ENCODE measurements at regions not wholly inside any gene's neighbourhood (a gene's known extent, or its start where the extent isn't known, plus 50 kb on each side); places are given as distances from the start of the nearest gene placed in this dataset.

DNA sequence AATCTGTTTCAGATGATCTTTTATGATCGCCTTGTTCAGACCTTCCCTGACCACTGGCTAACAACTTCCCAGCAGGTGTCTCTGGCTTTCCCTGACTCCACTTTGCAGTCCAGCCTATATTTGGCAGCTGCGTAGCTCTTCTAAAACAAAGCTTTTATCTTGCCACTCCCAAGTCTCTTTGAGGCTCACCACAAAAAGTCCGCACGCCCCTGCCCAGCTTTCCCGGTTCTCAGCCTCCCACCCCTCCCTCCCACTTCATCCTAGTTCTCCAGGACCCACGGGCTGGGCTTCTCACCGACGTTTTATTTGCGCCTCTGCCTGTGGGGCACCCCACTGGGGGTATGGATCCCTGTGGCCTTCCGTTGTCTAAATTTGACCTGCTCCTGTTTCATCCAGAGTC, 58.9 kb upstream of the USP6NL start:
- peaks cover 35% of the 10 kb centered on the region for H3K79me2 ChIP-seq (ENCODE audit: control insufficient read depth, low read length)
- H3K4me2 ChIP-seq (ENCODE audit: low read length): peak overlapping the region; percentile 94
- H3K9me3 ChIP-seq (ENCODE audit: control insufficient read depth, insufficient read depth, low read length): peaks cover 8% of the 10 kb centered on the region; the same call in 1 of the 2 replicates
- H3K4me3 ChIP-seq (ENCODE audit: low read length): no peak overlapping the region
- H3K27ac ChIP-seq (ENCODE audit: low read depth, low read length): peak overlapping the region; percentile 99
- no peaks in the 10 kb centered on the region for H3K27me3 ChIP-seq (ENCODE audit: control insufficient read depth, low read length)
- H3F3A ChIP-seq (ENCODE audit: control insufficient read depth, insufficient read depth): peaks cover 44% of the 10 kb centered on the region
- peaks cover 98% of the 10 kb centered on the region for H3K4me1 ChIP-seq (ENCODE audit: control insufficient read depth, low read length)
- TF ChIP-seq, protein P1, sequence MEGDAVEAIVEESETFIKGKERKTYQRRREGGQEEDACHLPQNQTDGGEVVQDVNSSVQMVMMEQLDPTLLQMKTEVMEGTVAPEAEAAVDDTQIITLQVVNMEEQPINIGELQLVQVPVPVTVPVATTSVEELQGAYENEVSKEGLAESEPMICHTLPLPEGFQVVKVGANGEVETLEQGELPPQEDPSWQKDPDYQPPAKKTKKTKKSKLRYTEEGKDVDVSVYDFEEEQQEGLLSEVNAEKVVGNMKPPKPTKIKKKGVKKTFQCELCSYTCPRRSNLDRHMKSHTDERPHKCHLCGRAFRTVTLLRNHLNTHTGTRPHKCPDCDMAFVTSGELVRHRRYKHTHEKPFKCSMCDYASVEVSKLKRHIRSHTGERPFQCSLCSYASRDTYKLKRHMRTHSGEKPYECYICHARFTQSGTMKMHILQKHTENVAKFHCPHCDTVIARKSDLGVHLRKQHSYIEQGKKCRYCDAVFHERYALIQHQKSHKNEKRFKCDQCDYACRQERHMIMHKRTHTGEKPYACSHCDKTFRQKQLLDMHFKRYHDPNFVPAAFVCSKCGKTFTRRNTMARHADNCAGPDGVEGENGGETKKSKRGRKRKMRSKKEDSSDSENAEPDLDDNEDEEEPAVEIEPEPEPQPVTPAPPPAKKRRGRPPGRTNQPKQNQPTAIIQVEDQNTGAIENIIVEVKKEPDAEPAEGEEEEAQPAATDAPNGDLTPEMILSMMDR (IDR thresholded peaks at IDR 0.05; ENCODE audit: low read depth, low read length, poor library complexity, severe bottlenecking): no peak
- TF ChIP-seq EZH2phosphoT487 (IDR thresholded peaks at IDR 0.05; ENCODE audit: borderline replicate concordance, low read length): no peak
- no peaks in the 10 kb centered on the region for H4K20me1 ChIP-seq (ENCODE audit: control insufficient read depth, insufficient read depth, low read depth, low read length)
- no peaks in the 10 kb centered on the region for H3K9me2 ChIP-seq (replicated peaks; ENCODE audit: control insufficient read depth, low read length)
- peaks cover 25% of the 10 kb centered on the region for H3K36me3 ChIP-seq (ENCODE audit: control insufficient read depth, low read length)

- Histone ChIP-seq H4K20me1 (ENCODE audit: control insufficient read depth, insufficient read depth, low read depth, low read length) (no peaks in the 10 kb centered on the region), H3K36me3 (ENCODE audit: control insufficient read depth, low read length) (peaks cover 16% of the 10 kb centered on the region), H3K9me2 (replicated peaks; ENCODE audit: control insufficient read depth, low read length) (no peaks in the 10 kb centered on the region), H3K27ac (ENCODE audit: low read depth, low read length) (peak overlapping the region; percentile 99), H3K4me1 (ENCODE audit: control insufficient read depth, low read length) (peaks cover 98% of the 10 kb centered on the region), H3K79me2 (ENCODE audit: control insufficient read depth, low read length) (peaks cover 24% of the 10 kb centered on the region), H3K27me3 (ENCODE audit: control insufficient read depth, low read length) (no peaks in the 10 kb centered on the region), H3F3A (ENCODE audit: control insufficient read depth, insufficient read depth) (peaks cover 39% of the 10 kb centered on the region), H3K4me2 (ENCODE audit: low read length) (peak overlapping the region; percentile 94), H3K9me3 (ENCODE audit: control insufficient read depth, insufficient read depth, low read length) (peaks cover 8% of the 10 kb centered on the region; the same call in 1 of the 2 replicates), H3K4me3 (ENCODE audit: low read length) (peak overlapping the region; percentile 63)
- TF ChIP-seq, protein P1 (IDR thresholded peaks at IDR 0.05; ENCODE audit: low read depth, low read length, poor library complexity, severe bottlenecking): no peak
- TF ChIP-seq EZH2phosphoT487 (IDR thresholded peaks at IDR 0.05; ENCODE audit: borderline replicate concordance, low read length): no peak
Measured at GRCh38 chr10:11668847-11669610, 57.6 kb upstream of the USP6NL start.

DNA sequence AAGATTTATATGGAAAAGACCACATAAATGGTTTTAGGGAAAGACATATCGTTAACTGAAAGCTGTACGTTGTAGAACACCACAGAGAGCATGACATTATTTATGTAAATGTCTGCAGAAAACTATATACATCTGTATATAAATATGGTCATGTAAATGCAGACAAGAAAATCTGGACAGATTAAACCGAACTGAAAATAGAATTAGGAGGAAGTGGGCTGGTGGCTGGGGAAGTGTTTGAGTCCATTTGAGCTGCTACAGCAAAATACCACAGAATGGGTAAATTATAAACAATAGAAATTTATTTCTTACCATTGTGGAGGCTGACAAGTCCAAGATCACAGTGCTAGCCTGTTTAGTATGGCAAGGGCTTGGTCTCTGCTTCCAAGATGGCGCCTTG, 56.3 kb upstream of the USP6NL start:
- TF ChIP-seq, protein P1 (IDR thresholded peaks at IDR 0.05; ENCODE audit: low read depth, low read length, poor library complexity, severe bottlenecking): no peak
- TF ChIP-seq EZH2phosphoT487 (IDR thresholded peaks at IDR 0.05; ENCODE audit: borderline replicate concordance, low read length): no peak
- H3K4me2 ChIP-seq (ENCODE audit: low read length): peak overlapping the region; percentile 94
- peaks cover 38% of the 10 kb centered on the region for H3F3A ChIP-seq (ENCODE audit: control insufficient read depth, insufficient read depth)

More for the DNA sequence above, 56.3 kb upstream of the USP6NL start:
- H3K9me2 ChIP-seq (replicated peaks; ENCODE audit: control insufficient read depth, low read length): no peaks in the 10 kb centered on the region
- H3K4me3 ChIP-seq (ENCODE audit: low read length): peak overlapping the region; percentile 63
- H3K27me3 ChIP-seq (ENCODE audit: control insufficient read depth, low read length): no peaks in the 10 kb centered on the region
- no peaks in the 10 kb centered on the region for H4K20me1 ChIP-seq (ENCODE audit: control insufficient read depth, insufficient read depth, low read depth, low read length)
- peaks cover 11% of the 10 kb centered on the region for H3K79me2 ChIP-seq (ENCODE audit: control insufficient read depth, low read length)
- H3K4me1 ChIP-seq (ENCODE audit: control insufficient read depth, low read length): peaks cover 98% of the 10 kb centered on the region
- H3K9me3 ChIP-seq (ENCODE audit: control insufficient read depth, insufficient read depth, low read length): peaks cover 8% of the 10 kb centered on the region; the same call in 1 of the 2 replicates
- H3K27ac ChIP-seq (ENCODE audit: low read depth, low read length): peak overlapping the region; percentile 99
- peaks cover 4% of the 10 kb centered on the region for H3K36me3 ChIP-seq (ENCODE audit: control insufficient read depth, low read length)
